ENCODE measurements at regions not wholly inside any gene's neighbourhood (a gene's known extent, or its start where the extent isn't known, plus 50 kb on each side); places are given as distances from the start of the nearest gene placed in this dataset.

DNA sequence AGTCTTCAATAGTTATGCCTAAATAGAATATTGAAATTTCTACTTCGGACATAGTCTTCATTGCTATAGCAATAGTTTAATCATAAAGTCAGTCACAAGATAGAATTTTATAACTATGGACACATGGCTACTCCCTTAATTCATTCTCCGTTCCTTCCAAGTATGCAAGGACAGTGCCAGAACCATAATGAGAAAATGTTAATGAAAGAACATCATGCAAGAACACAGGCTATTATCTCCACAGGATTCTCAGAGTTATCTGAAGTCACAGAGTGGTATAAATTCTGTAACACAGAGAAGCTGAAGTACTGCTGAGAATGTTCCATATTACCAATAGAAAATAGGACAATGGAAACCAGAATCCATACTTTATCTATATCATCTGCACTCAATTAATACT, 826.2 kb downstream of the EPHA7 start:
- H3K4me3 ChIP-seq (ENCODE audit: low read depth, low read length): no peak overlapping the region
- no peak for DNase-seq (ENCODE audit: low read depth, low spot score)
- in situ Hi-C loops (cut with HindIII; ENCODE audit: low sequenced_read_pairs): no loop called here
- no peak for TF ChIP-seq CTCF (IDR thresholded peaks at IDR 0.05; ENCODE audit: low read depth, low read length)

DNA sequence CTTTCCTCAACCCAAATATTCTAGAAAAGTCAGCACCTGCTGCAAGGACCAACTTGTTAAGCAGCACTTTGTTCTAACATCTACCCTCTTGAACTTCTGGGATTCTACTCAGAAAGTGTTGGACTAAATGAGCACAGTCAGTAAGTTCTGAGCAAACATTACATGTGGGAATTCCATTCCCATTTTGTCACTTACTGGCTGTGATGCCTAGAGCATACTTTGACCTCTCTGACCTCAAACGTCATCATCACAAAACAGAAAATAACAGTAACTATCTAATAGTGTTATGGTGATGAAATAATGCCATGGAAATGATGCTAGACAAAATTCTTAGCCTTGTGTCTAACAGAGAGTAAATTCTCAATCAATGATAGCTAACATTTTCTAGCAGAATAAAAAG, 829.4 kb downstream of the EPHA7 start:
- no peak overlapping the region for H3K4me3 ChIP-seq (ENCODE audit: low read depth, low read length)
- TF ChIP-seq CTCF (IDR thresholded peaks at IDR 0.05; ENCODE audit: low read depth, low read length): no peak
- in situ Hi-C loops (cut with HindIII; ENCODE audit: low sequenced_read_pairs): no loop called here
- DNase-seq (ENCODE audit: low read depth, low spot score): peak; percentile 6

DNA sequence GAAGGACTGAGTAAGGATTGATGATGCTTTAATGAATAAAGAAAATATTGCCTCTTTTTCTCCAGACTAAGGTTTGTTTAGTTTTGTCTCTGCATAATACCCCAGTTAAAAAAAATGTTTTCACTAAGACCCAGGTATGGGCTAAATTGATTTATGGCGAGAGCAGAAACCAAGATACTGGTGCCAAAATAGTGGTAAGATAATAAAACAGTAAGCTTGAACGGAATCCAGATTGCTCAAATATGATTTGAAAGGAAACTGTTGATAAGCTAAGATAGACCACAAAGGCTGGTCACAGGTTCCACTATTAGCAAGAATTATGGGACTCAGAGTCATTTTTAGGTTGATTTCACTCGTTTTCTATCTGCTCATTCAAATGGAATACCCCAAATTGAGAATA, 831.2 kb downstream of the EPHA7 start:
- in situ Hi-C loops (cut with HindIII; ENCODE audit: low sequenced_read_pairs): no loop called here
- no peak for DNase-seq (ENCODE audit: low read depth, low spot score)
- H3K4me3 ChIP-seq (ENCODE audit: low read depth, low read length): no peak overlapping the region
- TF ChIP-seq CTCF (IDR thresholded peaks at IDR 0.05; ENCODE audit: low read depth, low read length): no peak

- no peak for DNase-seq (ENCODE audit: low read depth, low spot score)
- H3K4me3 ChIP-seq (ENCODE audit: low read depth, low read length): no peak overlapping the region
- in situ Hi-C loops (cut with HindIII; ENCODE audit: low sequenced_read_pairs): no loop called here
- TF ChIP-seq CTCF (IDR thresholded peaks at IDR 0.05; ENCODE audit: low read depth, low read length): no peak
Observed at GRCh38 chr6:92587525-92587924, 831.8 kb downstream of the EPHA7 start.

DNA sequence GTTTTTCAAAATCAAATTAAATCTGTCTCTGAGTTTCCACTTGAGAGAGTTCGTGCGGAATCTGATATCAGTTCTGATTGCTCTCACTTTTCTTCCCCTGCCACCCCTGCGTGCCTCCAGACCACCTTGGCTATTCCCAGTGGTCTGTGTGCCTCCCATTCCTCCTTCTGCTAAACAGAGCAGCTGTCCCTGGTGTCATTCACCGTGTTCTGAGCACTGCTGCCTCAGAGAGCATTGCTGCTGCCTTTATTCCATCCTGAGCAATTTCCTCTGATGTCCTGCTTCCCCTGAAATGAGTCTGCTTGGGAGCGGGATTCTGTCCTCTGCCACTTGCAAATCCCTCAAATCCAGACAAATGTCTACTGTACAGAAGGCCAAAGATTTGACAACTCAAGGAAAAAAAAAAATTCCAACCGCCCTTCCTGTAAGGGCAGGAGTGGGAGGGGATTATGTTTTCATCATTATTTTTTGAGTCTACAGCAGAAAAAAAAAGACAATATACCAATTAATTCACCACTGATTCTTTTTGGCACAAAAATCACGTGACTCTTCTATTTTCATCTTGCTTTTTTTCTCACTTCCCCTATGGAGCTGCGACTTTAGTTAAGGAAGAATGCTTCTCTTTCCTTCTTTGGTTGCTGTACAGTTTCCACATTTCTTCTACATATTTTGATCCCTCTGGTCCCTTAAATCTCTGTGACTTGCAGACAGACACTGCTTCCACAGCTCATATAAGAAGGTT, 833.0 kb downstream of the EPHA7 start:
- no peak for TF ChIP-seq CTCF (IDR thresholded peaks at IDR 0.05; ENCODE audit: low read depth, low read length)
- no peak for DNase-seq (ENCODE audit: low read depth, low spot score)
- in situ Hi-C loops (cut with HindIII; ENCODE audit: low sequenced_read_pairs): no loop called here
- no peak overlapping the region for H3K4me3 ChIP-seq (ENCODE audit: low read depth, low read length)

DNA sequence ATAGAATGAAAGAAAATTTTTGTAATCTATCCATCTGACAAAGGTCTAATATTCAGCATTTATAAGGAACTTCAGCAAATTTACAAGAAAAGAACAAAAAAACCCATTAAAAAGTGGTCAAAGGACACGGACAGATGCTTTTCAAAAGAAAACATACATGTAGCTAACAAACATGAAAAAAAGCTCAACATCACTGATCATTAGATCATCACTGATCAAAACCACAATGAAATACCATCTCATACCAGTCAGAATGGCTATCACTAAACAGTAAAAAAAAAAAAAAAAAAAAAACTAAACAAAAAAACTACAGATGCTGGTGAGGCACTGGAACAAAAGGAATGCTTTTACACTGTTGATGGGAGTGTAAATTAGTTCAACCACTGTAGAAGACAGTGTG, 837.1 kb downstream of the EPHA7 start:
- no peak for TF ChIP-seq CTCF (IDR thresholded peaks at IDR 0.05; ENCODE audit: low read depth, low read length)
- no peak overlapping the region for H3K4me3 ChIP-seq (ENCODE audit: low read depth, low read length)
- in situ Hi-C loops (cut with HindIII; ENCODE audit: low sequenced_read_pairs): no loop called here
- no peak for DNase-seq (ENCODE audit: low read depth, low spot score)

All from astrocyte of the spinal cord (primary cell).